GM12878 (cell line): ENCODE measurements at regions not wholly inside any gene's neighbourhood (a gene's known extent, or its start where the extent isn't known, plus 50 kb on each side); places are given as distances from the start of the nearest gene placed in this dataset.

Experiments used
- ATAC-seq: fragments of 200-7000 bp; cut with Tn5 transposase; 3 replicates; pipeline ENCODE4 v1.9.1; 2020; ENCODE audit warnings: mild to moderate bottlenecking, moderate library complexity
- BruUV-seq: library from RNA; stranded (reverse); fragments of 400-500 nt; replicated peaks from 2 replicates; lab custom pipeline; 2021; lab: Mats Ljungman, UMichigan
- CTCF ChIA-PET: fragments of 300-600 bp; sonication (Branson Sonifier 250); formaldehyde crosslinking; extraction: SDS; loops from one replicate; lab custom pipeline; 2021; ENCODE audit warnings: inconsistent platforms; lab: Yijun Ruan, JAX
- POLR2A ChIA-PET: fragments of 350-600 bp; formaldehyde crosslinking; extraction: SDS; loops from one replicate; lab custom pipeline; 2021; ENCODE audit warnings: inconsistent platforms; lab: Charles Lee
- RAD21 ChIA-PET: fragments of 300-600 bp; sonication (Branson Sonifier 250); formaldehyde crosslinking; loops from one replicate; lab custom pipeline; 2023; ENCODE audit warnings: antibody characterized with exemption; ENCODE audit not compliant: unreplicated experiment; lab: Charles Lee
- SMC1A ChIA-PET: fragments of 300-600 bp; sonication (Branson Sonifier 250); formaldehyde crosslinking; loops from one replicate; lab custom pipeline; 2023; ENCODE audit not compliant: unreplicated experiment, uncharacterized antibody; lab: Charles Lee
- DNase-seq: peaks from one replicate; pipeline ENCODE4 v3.0.0-alpha.2; 2011; ENCODE audit warnings: low read depth, low spot score
- FAIRE-seq: peaks from 3 replicates; lab custom pipeline; 2011; peaks lifted over from hg19 to GRCh38; lab: Jason Lieb, UNC
- H2AFZ ChIP-seq: 2 replicates; pipeline ENCODE4 v1.6.0; 2011; ENCODE audit warnings: low read depth, low read length, control low read depth; ENCODE audit not compliant: control insufficient read depth
- H3K27ac ChIP-seq: 2 replicates; pipeline ENCODE4 v1.5.1; 2011; ENCODE audit warnings: control low read depth; ENCODE audit not compliant: control insufficient read depth, insufficient read depth
- H3K27me3 ChIP-seq, 2 experiments: replicated peaks in 1 of 2; 2 replicates each; pipeline versions ENCODE4 v1.6.0 to v1.6.1; 2011; ENCODE audit warnings: low read length in 1 of 2; ENCODE audit not compliant: control insufficient read depth in 2 of 2, insufficient read depth in 2 of 2
- H3K36me3 ChIP-seq, 2 experiments: 2 replicates each; pipeline ENCODE4 v1.5.1; 2011; ENCODE audit warnings: low read length in 1 of 2; ENCODE audit not compliant: control insufficient read depth in 2 of 2, insufficient read depth in 2 of 2
- H3K4me1 ChIP-seq: 2 replicates; pipeline ENCODE4 v1.6.1; 2011; ENCODE audit warnings: mild to moderate bottlenecking, low read length, moderate library complexity, mixed read lengths; ENCODE audit not compliant: control insufficient read depth, insufficient read depth
- H3K4me2 ChIP-seq: 2 replicates; pipeline ENCODE4 v1.6.0; 2011; ENCODE audit warnings: control low read depth; ENCODE audit not compliant: control insufficient read depth, insufficient read depth
- H3K4me3 ChIP-seq: fragments of 200-600 bp; sonication (generic); 2 replicates; pipeline ENCODE4 v1.5.1; 2016
- H3K79me2 ChIP-seq: 2 replicates; pipeline ENCODE4 v1.6.0; 2011; ENCODE audit warnings: low read length; ENCODE audit not compliant: control insufficient read depth, insufficient read depth
- H3K9ac ChIP-seq: 2 replicates; pipeline ENCODE4 v1.8.0; 2011; ENCODE audit warnings: low read length, control low read depth, mixed read lengths; ENCODE audit not compliant: control insufficient read depth, insufficient read depth
- H3K9me3 ChIP-seq: replicated peaks from 3 replicates; pipeline ENCODE4 v1.5.1; 2011; ENCODE audit warnings: mild to moderate bottlenecking, low read length; ENCODE audit not compliant: control insufficient read depth, insufficient read depth
- H4K20me1 ChIP-seq: 2 replicates; pipeline ENCODE4 v1.6.0; 2011; ENCODE audit not compliant: control insufficient read depth, insufficient read depth
- CEBPB ChIP-seq, 2 experiments: fragments of 150-350 bp in 1 of 2; IDR thresholded peaks; 2 replicates each; pipeline ENCODE4 v1.6.1; 2012 to 2014; ENCODE audit warnings: low read depth in 2 of 2, low read length in 2 of 2, borderline replicate concordance in 1 of 2, inconsistent platforms in 1 of 2
- CTCF ChIP-seq, 3 experiments: IDR thresholded peaks in 2 of 3; conservative IDR thresholded peaks in 1 of 3; 2 replicates each; pipeline ENCODE4 v1.5.1; 2011; ENCODE audit warnings: low read depth in 3 of 3, low read length in 3 of 3, mild to moderate bottlenecking in 3 of 3, control low read depth in 2 of 3, moderate library complexity in 2 of 3, inconsistent platforms in 1 of 3, mixed read lengths in 1 of 3; ENCODE audit not compliant: control insufficient read depth in 2 of 3, insufficient read depth in 1 of 3; ENCODE audit errors: extremely low read depth in 1 of 3
- ESRRA ChIP-seq: IDR thresholded peaks from 2 replicates; pipeline ENCODE4 v1.6.1; 2012; ENCODE audit warnings: mild to moderate bottlenecking, low read length, improper control_type of control experiment
- GABPA ChIP-seq: IDR thresholded peaks from 2 replicates; pipeline ENCODE4 v1.6.1; 2014; ENCODE audit warnings: antibody characterized with exemption, low read depth, mild to moderate bottlenecking, inconsistent platforms
- GATAD2B ChIP-seq: fragments of 450-650 bp; conservative IDR thresholded peaks from 2 replicates; pipeline ENCODE4 v1.6.1; 2017; ENCODE audit warnings: low read depth, mild to moderate bottlenecking, moderate library complexity
- JUND ChIP-seq: IDR thresholded peaks from 2 replicates; pipeline ENCODE4 v1.6.1; 2012; ENCODE audit warnings: low read depth, mild to moderate bottlenecking, low read length, improper control_type of control experiment, moderate library complexity
- KLF5 ChIP-seq: fragments of 450-650 bp; IDR thresholded peaks from 2 replicates; pipeline ENCODE4 v1.6.1; 2014; ENCODE audit warnings: mild to moderate bottlenecking; ENCODE audit not compliant: partially characterized antibody
- MYB ChIP-seq: fragments of 150-350 bp; IDR thresholded peaks from 2 replicates; pipeline ENCODE4 v1.6.1; 2014; ENCODE audit warnings: mild to moderate bottlenecking, low read depth, low read length, borderline replicate concordance
- PKNOX1 ChIP-seq: fragments of 450-650 bp; IDR thresholded peaks from 2 replicates; pipeline ENCODE4 v1.6.1; 2016; ENCODE audit warnings: mild to moderate bottlenecking
- POLR2AphosphoS5 ChIP-seq: IDR thresholded peaks from 2 replicates; pipeline ENCODE4 v1.6.1; 2011; ENCODE audit warnings: mild to moderate bottlenecking, low read length, inconsistent platforms
- SPI1 ChIP-seq: IDR thresholded peaks from 2 replicates; pipeline ENCODE4 v1.6.1; 2011; ENCODE audit warnings: low read depth, mild to moderate bottlenecking, low read length, moderate library complexity, borderline replicate concordance; ENCODE audit not compliant: insufficient read depth
- TCF3 ChIP-seq: IDR thresholded peaks from 2 replicates; pipeline ENCODE4 v1.6.1; 2012; ENCODE audit warnings: low read depth, mild to moderate bottlenecking, low read length, borderline replicate concordance; ENCODE audit not compliant: insufficient read depth
- ZNF207 ChIP-seq: fragments of 450-650 bp; IDR thresholded peaks from 2 replicates; pipeline ENCODE4 v1.6.1; 2014; ENCODE audit warnings: antibody characterized with exemption, mild to moderate bottlenecking, borderline replicate concordance
- WGBS: methylation state at CpG from one replicate; pipeline ENCODE4 v1.1.6; 2016; ENCODE audit warnings: low lambda C conversion rate; ENCODE audit not compliant: insufficient replicate concordance, insufficient coverage; ENCODE audit errors: missing lambda C conversion rate; 5-methylcytosine and 5-hydroxymethylcytosine counted together
- in situ Hi-C: fragments of 300-500 bp; cut with MboI; formaldehyde crosslinking; loops from 9 replicates; pipeline ENCODE4 v1.14.3; 2018; ENCODE audit warnings: mixed read lengths
- intact Hi-C: fragments of 100-400 bp; cut with micrococcal nuclease; formaldehyde crosslinking; loops from one replicate; pipeline ENCODE4 v1.14.2; 2022; ENCODE audit not compliant: unreplicated experiment

- no peaks in the 10 kb centered on the region for H4K20me1 ChIP-seq
- SMC1A ChIA-PET, result interaction anchor here (1.4 kb wide), 1 partner anchor 466 kb away, joined by 6 read pairs; no protein-coding TSS in a partner anchor
- no peak overlapping the region for H2AFZ ChIP-seq
- no peak overlapping the region for H3K4me3 ChIP-seq
- no peak for ATAC-seq
- H3K9me3 ChIP-seq, result no peaks in the 10 kb centered on the region
- H3K79me2 ChIP-seq, result no peaks in the 10 kb centered on the region
- 48% methylated on average over 1 of the region's 1 CpG for WGBS
- no peak overlapping the region for H3K9ac ChIP-seq
- POLR2A ChIA-PET, result no interaction called here
- no peak overlapping the region for H3K27ac ChIP-seq
- CTCF ChIA-PET, result no interaction called here
- in situ Hi-C loops, result no loop called here
- TF ChIP-seq PKNOX1 (peak; percentile 52), GATAD2B (no peak)
- H3K27me3 ChIP-seq, result no peaks in the 10 kb centered on the region
- H3K36me3 ChIP-seq, result no peaks in the 10 kb centered on the region
- no peaks in the 10 kb centered on the region for H3K4me1 ChIP-seq
- RAD21 ChIA-PET, result no interaction called here
- no TSS peak for BruUV-seq
- no peak overlapping the region for H3K4me2 ChIP-seq
- FAIRE-seq, result no peak
- intact Hi-C loops, result no loop called here
- no peak for DNase-seq
Observed at GRCh38 chr1:59233444-59233843, 63.5 kb upstream of the FGGY start.

- Histone ChIP-seq H3K4me2 (no peak overlapping the region), H3K4me3 (no peak overlapping the region), H3K36me3 (no peaks in the 10 kb centered on the region), H3K27me3 (no peaks in the 10 kb centered on the region), H3K79me2 (no peaks in the 10 kb centered on the region)
- intact Hi-C loops, result no loop called here
- ChIA-PET RAD21 (no interaction called here), SMC1A (interaction anchor here (0.6 to 1.1 kb wide), 2 partner anchors 12 to 72 kb away, joined by 3 read pairs; no protein-coding TSS in a partner anchor), CTCF (interaction anchor here (1.4 kb wide), 1 partner anchor 10 kb away, joined by 3 read pairs; no protein-coding TSS in a partner anchor)
- ATAC-seq (no peak), DNase-seq (no peak), FAIRE-seq (no peak)
- no peak for TF ChIP-seq CTCF (IDR thresholded peaks at IDR 0.05 in 2 of 3, conservative IDR thresholded peaks at IDR 0.05 in 1 of 3; ENCODE audit: control insufficient read depth in 2 of 3, extremely low read depth in 1 of 3, insufficient read depth in 1 of 3, low read depth in 3 of 3, low read length in 3 of 3)
- no peak for TF ChIP-seq KLF5
- TF ChIP-seq SPI1, result no peak
- TF ChIP-seq ESRRA, result no peak
- no peak for TF ChIP-seq TCF3
- TF ChIP-seq MYB, result no peak
- TF ChIP-seq GABPA, result no peak
- no peak for TF ChIP-seq POLR2AphosphoS5
- TF ChIP-seq ZNF207, result no peak
- TF ChIP-seq JUND, result no peak
- no peak for TF ChIP-seq CEBPB (IDR thresholded peaks at IDR 0.05; ENCODE audit: borderline replicate concordance in 1 of 2, low read depth in 2 of 2, low read length in 2 of 2)
- TF ChIP-seq, all 136 proteins: peak for 0
- in situ Hi-C loops, result no loop called here
- POLR2A ChIA-PET, result no interaction called here
- Histone ChIP-seq H3K9me3 (no peaks in the 10 kb centered on the region), H3K27ac (no peak overlapping the region), H3K4me1 (no peaks in the 10 kb centered on the region), H2AFZ (no peak overlapping the region), H4K20me1 (no peaks in the 10 kb centered on the region), H3K9ac (no peak overlapping the region)
- no TSS peak for BruUV-seq
- WGBS, result 2% methylated on average over 3 of the region's 3 CpGs
Observed at GRCh38 chr1:59236721-59237545, 60.0 kb upstream of the FGGY start.
